LNCaP clone FGC (cell line): ENCODE measurements at regions not wholly inside any gene's neighbourhood (a gene's known extent, or its start where the extent isn't known, plus 50 kb on each side); places are given as distances from the start of the nearest gene placed in this dataset.

Source experiments
- DNase-seq: peaks from one replicate; pipeline ENCODE4 v3.0.0-alpha.2; 2011; ENCODE audit warnings: low read depth
- H3K4me3 ChIP-seq: 2 replicates; pipeline ENCODE4 v1.5.1; 2011; ENCODE audit warnings: mild to moderate bottlenecking, low read depth, low read length, control low read depth
- TF ChIP-seq, protein P1 (sequence below): IDR thresholded peaks from 2 replicates; pipeline ENCODE4 v1.5.1; 2012; ENCODE audit warnings: mild to moderate bottlenecking; ENCODE audit not compliant: control insufficient read depth, insufficient read depth; ENCODE audit errors: extremely low read depth

DNA sequence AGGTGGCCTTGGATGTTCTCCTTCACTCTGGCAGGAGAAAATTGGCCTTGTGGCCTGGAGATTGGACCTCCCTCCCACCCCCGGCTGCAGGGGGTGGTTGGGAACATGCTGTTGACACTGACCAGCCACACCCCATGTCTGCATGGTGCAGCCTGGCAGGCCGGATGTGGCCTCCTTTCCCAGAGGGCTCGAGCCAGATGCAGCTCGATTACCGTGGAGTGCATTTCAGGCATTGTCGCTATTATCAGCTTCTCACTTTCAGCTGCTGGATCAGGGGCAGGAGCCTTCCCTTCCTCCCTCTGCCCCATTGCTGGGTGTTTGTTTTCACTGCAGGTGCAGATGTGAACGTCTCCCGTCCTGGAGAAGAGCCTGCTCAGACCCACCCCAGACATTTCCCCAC lies 211.0 kb upstream of the SIX2 start:
- no peak for DNase-seq
- TF ChIP-seq, protein P1, sequence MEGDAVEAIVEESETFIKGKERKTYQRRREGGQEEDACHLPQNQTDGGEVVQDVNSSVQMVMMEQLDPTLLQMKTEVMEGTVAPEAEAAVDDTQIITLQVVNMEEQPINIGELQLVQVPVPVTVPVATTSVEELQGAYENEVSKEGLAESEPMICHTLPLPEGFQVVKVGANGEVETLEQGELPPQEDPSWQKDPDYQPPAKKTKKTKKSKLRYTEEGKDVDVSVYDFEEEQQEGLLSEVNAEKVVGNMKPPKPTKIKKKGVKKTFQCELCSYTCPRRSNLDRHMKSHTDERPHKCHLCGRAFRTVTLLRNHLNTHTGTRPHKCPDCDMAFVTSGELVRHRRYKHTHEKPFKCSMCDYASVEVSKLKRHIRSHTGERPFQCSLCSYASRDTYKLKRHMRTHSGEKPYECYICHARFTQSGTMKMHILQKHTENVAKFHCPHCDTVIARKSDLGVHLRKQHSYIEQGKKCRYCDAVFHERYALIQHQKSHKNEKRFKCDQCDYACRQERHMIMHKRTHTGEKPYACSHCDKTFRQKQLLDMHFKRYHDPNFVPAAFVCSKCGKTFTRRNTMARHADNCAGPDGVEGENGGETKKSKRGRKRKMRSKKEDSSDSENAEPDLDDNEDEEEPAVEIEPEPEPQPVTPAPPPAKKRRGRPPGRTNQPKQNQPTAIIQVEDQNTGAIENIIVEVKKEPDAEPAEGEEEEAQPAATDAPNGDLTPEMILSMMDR, result no peak
- no peak overlapping the region for H3K4me3 ChIP-seq

DNA sequence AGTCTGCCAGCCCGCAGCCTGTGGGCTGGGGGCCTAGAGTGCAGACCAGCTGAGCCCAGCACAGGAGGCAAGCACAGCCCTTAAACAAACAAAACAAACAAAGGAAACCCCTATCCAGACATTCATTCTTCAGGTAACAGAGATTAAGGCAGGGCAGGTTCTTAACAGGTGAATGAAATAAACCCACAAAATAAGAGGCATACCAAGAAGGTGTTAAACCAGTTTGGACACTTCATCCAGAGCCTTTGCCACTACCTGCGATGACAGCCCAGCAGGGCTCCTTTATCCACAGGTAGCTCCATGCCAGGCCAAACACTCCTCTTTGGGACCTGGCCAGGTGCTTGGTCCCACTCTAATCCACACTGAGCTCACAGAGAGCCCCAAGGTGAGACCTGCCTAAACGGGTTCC lies 209.7 kb upstream of the SIX2 start:
- no peak overlapping the region for H3K4me3 ChIP-seq
- TF ChIP-seq, protein P1, result no peak
- peak; percentile 52 for DNase-seq

- no peak overlapping the region for H3K4me3 ChIP-seq
- TF ChIP-seq, protein P1, result no peak
- no peak for DNase-seq
Observed at GRCh38 chr2:45218297-45218696, 209.0 kb upstream of the SIX2 start.

- TF ChIP-seq, protein P1, result no peak
- no peak for DNase-seq
- no peak overlapping the region for H3K4me3 ChIP-seq
Observed at GRCh38 chr2:45216118-45216517, 206.9 kb upstream of the SIX2 start.

GRCh38 chr2:45214550-45214949 lies 205.3 kb upstream of the SIX2 start:
- no peak for DNase-seq
- H3K4me3 ChIP-seq, result no peak overlapping the region
- TF ChIP-seq, protein P1, result no peak

GRCh38 chr2:45212953-45213635 lies 203.8 kb upstream of the SIX2 start:
- no peak overlapping the region for H3K4me3 ChIP-seq
- TF ChIP-seq, protein P1, result no peak
- DNase-seq, result no peak

DNA sequence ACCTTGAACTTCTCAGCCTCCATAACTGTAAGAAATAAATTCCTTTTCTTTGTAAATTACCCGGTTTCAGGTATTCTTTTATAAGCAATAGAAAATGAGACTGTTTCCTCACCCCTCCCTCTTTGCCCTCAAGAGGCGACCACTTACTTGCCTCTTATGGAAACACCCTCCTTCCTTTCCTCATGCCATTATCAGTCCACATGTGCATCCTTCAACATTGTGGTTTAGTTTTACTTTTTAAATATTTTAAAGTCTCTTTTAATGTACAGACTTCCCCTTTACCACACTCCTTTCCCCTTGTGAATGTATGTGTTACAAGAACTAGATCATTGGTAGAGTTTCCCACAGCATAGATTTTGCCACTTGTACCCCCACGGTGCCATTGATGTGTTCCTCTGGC lies 202.4 kb upstream of the SIX2 start:
- H3K4me3 ChIP-seq, result no peak overlapping the region
- no peak for DNase-seq
- TF ChIP-seq, protein P1, result no peak
